ENCODE measurements at regions not wholly inside any gene's neighbourhood (a gene's known extent, or its start where the extent isn't known, plus 50 kb on each side); places are given as distances from the start of the nearest gene placed in this dataset.

GRCh38 chr14:26993556-26993955, 395.7 kb upstream of the NOVA1 start:
- Histone ChIP-seq H3K9me3 (ENCODE audit: control insufficient read depth in 2 of 2, insufficient read depth in 1 of 2, low read depth in 1 of 2, low read length in 1 of 2) (no peaks in the 10 kb centered on the region), H3K27me3 (ENCODE audit: control insufficient read depth in 3 of 3, insufficient read depth in 3 of 3, low read length in 3 of 3) (no peaks in the 10 kb centered on the region), H3K36me3 (ENCODE audit: control insufficient read depth in 3 of 3, insufficient read depth in 2 of 3, low read depth in 1 of 3, low read length in 3 of 3) (no peaks in the 10 kb centered on the region), H3K4me1 (ENCODE audit: control insufficient read depth in 3 of 3, insufficient read depth in 2 of 3, low read depth in 1 of 3, low read length in 2 of 3) (no peaks in the 10 kb centered on the region), H3K27ac (ENCODE audit: low read depth in 1 of 3, low read length in 2 of 3) (no peak overlapping the region), H3K4me3 (ENCODE audit: low read depth in 1 of 3, low read length in 3 of 3) (no peak overlapping the region)
- DNase-seq, result no peak
- FAIRE-seq, result no peak
- 44 to 78% (median 76%) methylated on average over 2 of the region's 2 CpGs for WGBS, 3 donors

DNA sequence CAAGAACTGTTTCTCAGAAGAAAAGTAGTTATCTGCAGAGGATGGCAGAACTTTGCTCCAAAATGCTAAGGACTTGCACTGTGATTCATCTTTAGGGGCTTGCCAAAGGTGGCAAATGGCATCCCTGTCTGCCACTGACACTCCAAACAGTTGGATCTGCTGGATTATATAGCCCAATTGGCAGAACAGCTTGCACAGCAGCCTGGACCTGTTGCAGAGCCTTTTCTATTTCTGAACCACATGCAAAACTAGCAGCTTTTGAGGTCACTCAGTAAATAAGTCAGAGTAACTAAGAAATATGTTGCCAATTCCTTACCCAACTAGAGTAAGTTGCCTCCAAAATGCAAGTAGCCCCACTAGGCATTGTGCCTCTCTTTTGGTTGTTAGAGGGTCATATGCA, 397.5 kb upstream of the NOVA1 start:
- Histone ChIP-seq H3K36me3 (ENCODE audit: control insufficient read depth in 3 of 3, insufficient read depth in 2 of 3, low read depth in 1 of 3, low read length in 3 of 3) (no peaks in the 10 kb centered on the region), H3K9me3 (ENCODE audit: control insufficient read depth in 2 of 2, insufficient read depth in 1 of 2, low read depth in 1 of 2, low read length in 1 of 2) (no peaks in the 10 kb centered on the region), H3K4me1 (ENCODE audit: control insufficient read depth in 3 of 3, insufficient read depth in 2 of 3, low read depth in 1 of 3, low read length in 2 of 3) (no peaks in the 10 kb centered on the region), H3K4me3 (ENCODE audit: low read depth in 1 of 3, low read length in 3 of 3) (no peak overlapping the region), H3K27me3 (ENCODE audit: control insufficient read depth in 3 of 3, insufficient read depth in 3 of 3, low read length in 3 of 3) (no peaks in the 10 kb centered on the region), H3K27ac (ENCODE audit: low read depth in 1 of 3, low read length in 2 of 3) (no peak overlapping the region)
- FAIRE-seq (no peak), DNase-seq (no peak)

DNA sequence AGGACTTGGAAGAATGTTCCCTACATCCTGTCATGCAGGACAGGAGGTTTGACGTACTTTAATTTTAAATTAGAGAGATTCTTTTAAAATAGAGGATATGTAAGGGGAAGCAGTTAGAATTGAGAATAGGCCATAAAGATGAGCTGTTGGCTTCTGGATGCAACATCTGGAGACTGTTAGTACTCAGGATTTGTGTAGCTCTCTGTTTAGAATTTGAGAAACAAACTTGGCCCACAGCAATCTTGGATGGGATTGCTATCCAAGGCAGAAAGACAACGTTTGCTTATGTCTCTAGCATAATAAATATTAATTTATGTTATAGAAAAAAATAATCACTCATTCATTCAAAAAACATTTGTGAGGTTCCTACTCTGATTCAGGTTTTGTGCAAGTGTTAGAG, 398.4 kb upstream of the NOVA1 start:
- H3K4me1 ChIP-seq (ENCODE audit: control insufficient read depth in 3 of 3, insufficient read depth in 2 of 3, low read depth in 1 of 3, low read length in 2 of 3), result no peaks in the 10 kb centered on the region
- H3K4me3 ChIP-seq (ENCODE audit: low read depth in 1 of 3, low read length in 3 of 3), result no peak overlapping the region
- DNase-seq (no peak), FAIRE-seq (no peak)
- 51 to 80% (median 60%) methylated on average over 2 of the region's 2 CpGs for WGBS, 3 donors
- H3K27ac ChIP-seq (ENCODE audit: low read depth in 1 of 3, low read length in 2 of 3), result no peak overlapping the region
- no peaks in the 10 kb centered on the region for H3K9me3 ChIP-seq (ENCODE audit: control insufficient read depth in 2 of 2, insufficient read depth in 1 of 2, low read depth in 1 of 2, low read length in 1 of 2)
- H3K36me3 ChIP-seq (ENCODE audit: control insufficient read depth in 3 of 3, insufficient read depth in 2 of 3, low read depth in 1 of 3, low read length in 3 of 3), result no peaks in the 10 kb centered on the region
- H3K27me3 ChIP-seq (ENCODE audit: control insufficient read depth in 3 of 3, insufficient read depth in 3 of 3, low read length in 3 of 3), result no peaks in the 10 kb centered on the region

DNA sequence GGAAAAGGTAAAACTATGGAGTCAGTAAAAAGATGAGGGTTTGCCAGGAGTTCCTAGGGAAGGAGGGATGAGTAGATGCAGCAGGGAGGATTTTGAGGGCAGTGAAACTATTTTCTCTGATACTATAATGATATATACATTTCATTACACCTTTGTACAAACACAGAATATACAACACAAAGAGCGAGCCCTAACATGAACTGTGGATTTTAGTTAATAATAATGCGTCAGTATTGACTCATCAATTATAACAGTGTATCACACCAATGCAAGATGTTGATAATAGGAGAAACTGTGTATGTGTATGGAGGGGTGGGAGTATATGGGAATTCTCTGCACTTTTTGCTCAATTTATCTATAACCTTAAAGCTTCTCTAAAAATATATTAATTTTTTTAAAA, 404.3 kb upstream of the NOVA1 start:
- Histone ChIP-seq H3K27ac (ENCODE audit: low read depth in 1 of 3, low read length in 2 of 3) (no peak overlapping the region), H3K4me1 (ENCODE audit: control insufficient read depth in 3 of 3, insufficient read depth in 2 of 3, low read depth in 1 of 3, low read length in 2 of 3) (peaks cover 0 to under 1% (median 0%) of the 10 kb centered on the region in 3 donors), H3K4me3 (ENCODE audit: low read depth in 1 of 3, low read length in 3 of 3) (no peak overlapping the region), H3K36me3 (ENCODE audit: control insufficient read depth in 3 of 3, insufficient read depth in 2 of 3, low read depth in 1 of 3, low read length in 3 of 3) (no peaks in the 10 kb centered on the region), H3K27me3 (ENCODE audit: control insufficient read depth in 3 of 3, insufficient read depth in 3 of 3, low read length in 3 of 3) (no peaks in the 10 kb centered on the region), H3K9me3 (ENCODE audit: control insufficient read depth in 2 of 2, insufficient read depth in 1 of 2, low read depth in 1 of 2, low read length in 1 of 2) (no peaks in the 10 kb centered on the region)
- WGBS, 3 donors, result 88 to 96% (median 91%) methylated on average over 2 of the region's 2 CpGs
- DNase-seq (no peak), FAIRE-seq (no peak)

- no peak overlapping the region for H3K4me3 ChIP-seq (ENCODE audit: low read depth in 1 of 3, low read length in 3 of 3)
- no peaks in the 10 kb centered on the region for H3K36me3 ChIP-seq (ENCODE audit: control insufficient read depth in 3 of 3, insufficient read depth in 2 of 3, low read depth in 1 of 3, low read length in 3 of 3)
- no peak for DNase-seq
- FAIRE-seq, result no peak
- WGBS, 3 donors, result 62 to 92% (median 82%) methylated on average over 1 of the region's 1 CpG
- no peaks in the 10 kb centered on the region for H3K27me3 ChIP-seq (ENCODE audit: control insufficient read depth in 3 of 3, insufficient read depth in 3 of 3, low read length in 3 of 3)
- H3K4me1 ChIP-seq (ENCODE audit: control insufficient read depth in 3 of 3, insufficient read depth in 2 of 3, low read depth in 1 of 3, low read length in 2 of 3), result peaks cover 0 to 5% (median 0%) of the 10 kb centered on the region in 3 donors
- H3K9me3 ChIP-seq (ENCODE audit: control insufficient read depth in 2 of 2, insufficient read depth in 1 of 2, low read depth in 1 of 2, low read length in 1 of 2), result peaks cover 1 to 3% of the 10 kb centered on the region in 2 donors
- no peak overlapping the region for H3K27ac ChIP-seq (ENCODE audit: low read depth in 1 of 3, low read length in 2 of 3)
These were observed 408.7 kb upstream of the NOVA1 start for GRCh38 chr14:27006570-27006969.

DNA sequence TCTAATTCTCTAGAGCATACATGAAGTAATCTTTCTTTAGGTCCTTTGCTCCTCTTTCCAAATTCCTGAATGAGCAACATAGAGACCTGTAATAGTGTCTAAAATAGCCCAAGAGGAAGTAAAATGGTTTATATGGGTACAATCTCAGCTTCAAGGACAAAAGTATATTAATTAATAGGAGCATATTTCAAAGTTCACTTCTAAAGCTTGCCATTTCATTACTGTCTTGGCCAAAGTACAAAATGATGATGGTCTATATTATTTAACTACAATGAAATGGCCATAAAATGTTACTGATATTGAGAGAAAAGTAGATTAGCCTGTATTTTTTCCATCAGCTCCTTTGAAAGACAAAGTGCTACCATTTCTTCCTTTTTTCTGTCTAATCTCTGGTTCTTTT, 410.4 kb upstream of the NOVA1 start:
- H3K4me1 ChIP-seq (ENCODE audit: control insufficient read depth in 3 of 3, insufficient read depth in 2 of 3, low read depth in 1 of 3, low read length in 2 of 3), result peaks cover 0 to 5% (median 0%) of the 10 kb centered on the region in 3 donors
- no peaks in the 10 kb centered on the region for H3K36me3 ChIP-seq (ENCODE audit: control insufficient read depth in 3 of 3, insufficient read depth in 2 of 3, low read depth in 1 of 3, low read length in 3 of 3)
- H3K27ac ChIP-seq (ENCODE audit: low read depth in 1 of 3, low read length in 2 of 3), result peak overlapping the region in 1 of 3 donors; percentile 8
- FAIRE-seq (no peak), DNase-seq (peak; percentile 50 to 55)
- peaks cover 1 to 3% of the 10 kb centered on the region in 2 donors for H3K9me3 ChIP-seq (ENCODE audit: control insufficient read depth in 2 of 2, insufficient read depth in 1 of 2, low read depth in 1 of 2, low read length in 1 of 2)
- H3K27me3 ChIP-seq (ENCODE audit: control insufficient read depth in 3 of 3, insufficient read depth in 3 of 3, low read length in 3 of 3), result no peaks in the 10 kb centered on the region
- no peak overlapping the region for H3K4me3 ChIP-seq (ENCODE audit: low read depth in 1 of 3, low read length in 3 of 3)

DNA sequence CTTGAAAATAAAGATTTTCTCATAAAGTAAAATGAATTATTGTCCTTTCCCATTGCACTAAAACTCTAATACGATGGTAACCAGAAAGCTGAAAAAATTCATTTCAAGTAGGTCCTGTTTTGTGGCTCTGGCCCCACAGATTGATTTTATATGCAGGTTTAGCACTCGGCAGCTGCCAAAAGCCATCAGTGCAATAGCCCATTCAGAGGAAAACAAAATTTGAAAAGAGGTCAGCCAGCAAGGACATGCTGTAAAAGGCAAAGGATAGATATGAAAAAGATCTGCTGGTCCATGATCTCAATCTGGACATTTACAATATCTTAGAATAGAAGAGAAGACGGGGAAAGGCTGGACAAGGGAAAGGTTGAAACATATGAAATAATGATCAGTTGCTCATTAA, 414.8 kb upstream of the NOVA1 start:
- Histone ChIP-seq H3K36me3 (ENCODE audit: control insufficient read depth in 3 of 3, insufficient read depth in 2 of 3, low read depth in 1 of 3, low read length in 3 of 3) (no peaks in the 10 kb centered on the region), H3K27me3 (ENCODE audit: control insufficient read depth in 3 of 3, insufficient read depth in 3 of 3, low read length in 3 of 3) (no peaks in the 10 kb centered on the region), H3K27ac (ENCODE audit: low read depth in 1 of 3, low read length in 2 of 3) (no peak overlapping the region), H3K9me3 (ENCODE audit: control insufficient read depth in 2 of 2, insufficient read depth in 1 of 2, low read depth in 1 of 2, low read length in 1 of 2) (peaks cover 1 to 3% of the 10 kb centered on the region in 2 donors), H3K4me3 (ENCODE audit: low read depth in 1 of 3, low read length in 3 of 3) (no peak overlapping the region), H3K4me1 (ENCODE audit: control insufficient read depth in 3 of 3, insufficient read depth in 2 of 3, low read depth in 1 of 3, low read length in 2 of 3) (peaks cover 0 to under 1% (median 0%) of the 10 kb centered on the region in 3 donors)
- FAIRE-seq, result no peak
- DNase-seq, result no peak
- 77 to 84% (median 84%) methylated on average over 3 of the region's 3 CpGs for WGBS, 3 donors

DNA sequence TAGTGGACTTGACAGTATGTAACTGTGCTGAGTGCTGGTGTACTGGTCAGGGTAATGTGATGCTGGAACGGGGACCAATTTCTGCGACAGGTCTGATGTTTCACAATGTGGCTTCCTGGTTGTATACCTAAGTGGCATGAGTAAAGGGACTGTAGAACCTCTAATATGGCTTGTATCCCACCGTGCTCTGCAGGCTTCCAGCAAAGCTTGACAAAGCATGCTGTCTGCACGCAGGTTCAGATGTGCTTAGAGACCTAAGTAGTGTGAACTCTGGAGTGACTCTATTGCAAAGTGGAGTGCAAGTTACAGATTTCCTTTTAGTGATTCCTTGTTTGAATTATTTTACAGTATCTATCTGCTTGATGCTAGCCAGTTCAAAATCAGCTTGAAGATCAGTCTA, 415.8 kb upstream of the NOVA1 start:
- Histone ChIP-seq H3K27ac (ENCODE audit: low read depth in 1 of 3, low read length in 2 of 3) (no peak overlapping the region), H3K27me3 (ENCODE audit: control insufficient read depth in 3 of 3, insufficient read depth in 3 of 3, low read length in 3 of 3) (no peaks in the 10 kb centered on the region), H3K36me3 (ENCODE audit: control insufficient read depth in 3 of 3, insufficient read depth in 2 of 3, low read depth in 1 of 3, low read length in 3 of 3) (no peaks in the 10 kb centered on the region), H3K9me3 (ENCODE audit: control insufficient read depth in 2 of 2, insufficient read depth in 1 of 2, low read depth in 1 of 2, low read length in 1 of 2) (peaks cover 1 to 3% of the 10 kb centered on the region in 2 donors), H3K4me1 (ENCODE audit: control insufficient read depth in 3 of 3, insufficient read depth in 2 of 3, low read depth in 1 of 3, low read length in 2 of 3) (no peaks in the 10 kb centered on the region), H3K4me3 (ENCODE audit: low read depth in 1 of 3, low read length in 3 of 3) (no peak overlapping the region)
- 81 to 88% (median 83%) methylated on average over 4 of the region's 4 CpGs for WGBS, 3 donors
- DNase-seq (no peak), FAIRE-seq (no peak)

DNA sequence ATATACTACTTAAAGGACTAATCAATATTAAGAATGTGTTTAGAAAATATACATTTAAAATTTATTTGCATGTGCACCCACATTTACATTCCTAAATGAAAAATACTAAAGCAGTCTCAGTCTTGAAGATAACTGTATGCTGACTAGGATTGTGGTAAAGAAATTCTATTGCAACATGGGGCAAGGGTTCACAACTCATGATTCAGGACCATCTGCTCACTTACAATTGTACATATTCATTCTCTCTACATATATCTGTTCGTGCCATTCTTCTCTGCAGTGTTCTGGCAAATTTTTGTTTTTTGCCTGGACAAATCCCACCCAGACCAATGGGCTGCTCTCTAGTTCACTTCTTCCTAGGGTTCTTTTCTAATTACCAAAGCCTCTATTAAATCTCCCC, 417.2 kb upstream of the NOVA1 start:
- Histone ChIP-seq H3K27me3 (ENCODE audit: control insufficient read depth in 3 of 3, insufficient read depth in 3 of 3, low read length in 3 of 3) (no peaks in the 10 kb centered on the region), H3K36me3 (ENCODE audit: control insufficient read depth in 3 of 3, insufficient read depth in 2 of 3, low read depth in 1 of 3, low read length in 3 of 3) (no peaks in the 10 kb centered on the region), H3K4me1 (ENCODE audit: control insufficient read depth in 3 of 3, insufficient read depth in 2 of 3, low read depth in 1 of 3, low read length in 2 of 3) (no peaks in the 10 kb centered on the region), H3K27ac (ENCODE audit: low read depth in 1 of 3, low read length in 2 of 3) (no peak overlapping the region), H3K9me3 (ENCODE audit: control insufficient read depth in 2 of 2, insufficient read depth in 1 of 2, low read depth in 1 of 2, low read length in 1 of 2) (peaks cover 1 to 2% of the 10 kb centered on the region in 2 donors), H3K4me3 (ENCODE audit: low read depth in 1 of 3, low read length in 3 of 3) (no peak overlapping the region)
- peak in 1 of 2 donors; percentile 39 for DNase-seq
- WGBS, 3 donors, result 70 to 81% (median 78%) methylated on average over 1 of the region's 1 CpG
- no peak for FAIRE-seq
